MM.1S (cell line): ENCODE measurements at regions not wholly inside any gene's neighbourhood (a gene's known extent, or its start where the extent isn't known, plus 50 kb on each side); places are given as distances from the start of the nearest gene placed in this dataset.

Experiments used
- EZH2 ChIP-seq: fragments of 300-600 bp; sonication (generic); optimal IDR thresholded peaks from 2 replicates; pipeline ENCODE3; 2017; ENCODE audit warnings: low read depth, mild to moderate bottlenecking, antibody characterized with exemption, low read length, mixed read lengths
- EZH2phosphoT487 ChIP-seq: fragments of 300-600 bp; sonication (generic); IDR thresholded peaks from 2 replicates; pipeline ENCODE4 v1.6.1; 2018; ENCODE audit warnings: antibody characterized with exemption, low read length
- TF ChIP-seq, protein P1 (sequence below): fragments of 300-600 bp; sonication (generic); IDR thresholded peaks from 2 replicates; pipeline ENCODE4 v1.5.1; 2016; ENCODE audit warnings: antibody characterized with exemption, low read length, mixed read lengths

DNA sequence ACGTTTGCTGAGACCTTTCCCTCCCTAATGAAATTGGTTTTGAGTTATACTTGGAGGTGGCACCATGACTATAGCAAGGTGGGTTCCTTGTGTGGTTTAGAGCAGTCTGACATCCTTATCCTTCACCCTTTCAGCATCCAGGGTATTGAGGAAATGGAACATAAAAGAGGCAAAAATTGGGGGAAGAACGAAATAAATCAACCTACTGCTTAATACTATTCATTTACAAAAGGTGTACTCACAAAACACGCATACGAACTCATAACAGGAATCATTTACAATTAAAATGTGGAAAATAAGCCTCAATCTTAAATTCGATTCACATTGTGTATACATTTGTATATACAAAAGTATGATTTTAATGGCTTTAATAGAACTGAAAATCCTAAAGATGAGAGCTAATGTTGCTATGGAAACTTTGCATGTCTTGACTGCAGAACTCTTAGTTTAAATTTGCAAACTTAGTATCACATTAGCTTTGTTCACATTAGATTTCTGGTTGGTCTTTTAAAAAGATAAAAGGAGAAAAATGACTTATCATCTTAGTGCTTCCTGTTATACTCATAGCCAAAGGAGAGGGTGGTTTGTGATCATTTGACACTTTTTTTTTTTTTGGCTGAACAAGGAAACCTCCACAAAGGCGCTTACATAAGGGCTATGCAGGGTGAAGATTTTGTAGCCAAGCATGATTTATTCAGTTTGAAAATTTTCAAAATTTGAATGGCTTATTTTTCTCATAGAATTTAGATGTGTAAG lies 76.1 kb upstream of the ATXN1 start:
- TF ChIP-seq EZH2: no peak
- TF ChIP-seq, protein P1, sequence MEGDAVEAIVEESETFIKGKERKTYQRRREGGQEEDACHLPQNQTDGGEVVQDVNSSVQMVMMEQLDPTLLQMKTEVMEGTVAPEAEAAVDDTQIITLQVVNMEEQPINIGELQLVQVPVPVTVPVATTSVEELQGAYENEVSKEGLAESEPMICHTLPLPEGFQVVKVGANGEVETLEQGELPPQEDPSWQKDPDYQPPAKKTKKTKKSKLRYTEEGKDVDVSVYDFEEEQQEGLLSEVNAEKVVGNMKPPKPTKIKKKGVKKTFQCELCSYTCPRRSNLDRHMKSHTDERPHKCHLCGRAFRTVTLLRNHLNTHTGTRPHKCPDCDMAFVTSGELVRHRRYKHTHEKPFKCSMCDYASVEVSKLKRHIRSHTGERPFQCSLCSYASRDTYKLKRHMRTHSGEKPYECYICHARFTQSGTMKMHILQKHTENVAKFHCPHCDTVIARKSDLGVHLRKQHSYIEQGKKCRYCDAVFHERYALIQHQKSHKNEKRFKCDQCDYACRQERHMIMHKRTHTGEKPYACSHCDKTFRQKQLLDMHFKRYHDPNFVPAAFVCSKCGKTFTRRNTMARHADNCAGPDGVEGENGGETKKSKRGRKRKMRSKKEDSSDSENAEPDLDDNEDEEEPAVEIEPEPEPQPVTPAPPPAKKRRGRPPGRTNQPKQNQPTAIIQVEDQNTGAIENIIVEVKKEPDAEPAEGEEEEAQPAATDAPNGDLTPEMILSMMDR: no peak
- no peak for TF ChIP-seq EZH2phosphoT487
